ENCODE measurements at regions not wholly inside any gene's neighbourhood (a gene's known extent, or its start where the extent isn't known, plus 50 kb on each side); places are given as distances from the start of the nearest gene placed in this dataset.

GRCh38 chr12:94706250-94706661 lies 55.9 kb upstream of the TMCC3 start:
- TF ChIP-seq, protein P1, sequence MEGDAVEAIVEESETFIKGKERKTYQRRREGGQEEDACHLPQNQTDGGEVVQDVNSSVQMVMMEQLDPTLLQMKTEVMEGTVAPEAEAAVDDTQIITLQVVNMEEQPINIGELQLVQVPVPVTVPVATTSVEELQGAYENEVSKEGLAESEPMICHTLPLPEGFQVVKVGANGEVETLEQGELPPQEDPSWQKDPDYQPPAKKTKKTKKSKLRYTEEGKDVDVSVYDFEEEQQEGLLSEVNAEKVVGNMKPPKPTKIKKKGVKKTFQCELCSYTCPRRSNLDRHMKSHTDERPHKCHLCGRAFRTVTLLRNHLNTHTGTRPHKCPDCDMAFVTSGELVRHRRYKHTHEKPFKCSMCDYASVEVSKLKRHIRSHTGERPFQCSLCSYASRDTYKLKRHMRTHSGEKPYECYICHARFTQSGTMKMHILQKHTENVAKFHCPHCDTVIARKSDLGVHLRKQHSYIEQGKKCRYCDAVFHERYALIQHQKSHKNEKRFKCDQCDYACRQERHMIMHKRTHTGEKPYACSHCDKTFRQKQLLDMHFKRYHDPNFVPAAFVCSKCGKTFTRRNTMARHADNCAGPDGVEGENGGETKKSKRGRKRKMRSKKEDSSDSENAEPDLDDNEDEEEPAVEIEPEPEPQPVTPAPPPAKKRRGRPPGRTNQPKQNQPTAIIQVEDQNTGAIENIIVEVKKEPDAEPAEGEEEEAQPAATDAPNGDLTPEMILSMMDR (IDR thresholded peaks at IDR 0.05), result no peak
- TF ChIP-seq EZH2 (IDR thresholded peaks at IDR 0.05), result no peak
- no peak for TF ChIP-seq EZH2phosphoT487 (IDR thresholded peaks at IDR 0.05)
